ENCODE measurements at regions not wholly inside any gene's neighbourhood (a gene's known extent, or its start where the extent isn't known, plus 50 kb on each side); places are given as distances from the start of the nearest gene placed in this dataset.

DNA sequence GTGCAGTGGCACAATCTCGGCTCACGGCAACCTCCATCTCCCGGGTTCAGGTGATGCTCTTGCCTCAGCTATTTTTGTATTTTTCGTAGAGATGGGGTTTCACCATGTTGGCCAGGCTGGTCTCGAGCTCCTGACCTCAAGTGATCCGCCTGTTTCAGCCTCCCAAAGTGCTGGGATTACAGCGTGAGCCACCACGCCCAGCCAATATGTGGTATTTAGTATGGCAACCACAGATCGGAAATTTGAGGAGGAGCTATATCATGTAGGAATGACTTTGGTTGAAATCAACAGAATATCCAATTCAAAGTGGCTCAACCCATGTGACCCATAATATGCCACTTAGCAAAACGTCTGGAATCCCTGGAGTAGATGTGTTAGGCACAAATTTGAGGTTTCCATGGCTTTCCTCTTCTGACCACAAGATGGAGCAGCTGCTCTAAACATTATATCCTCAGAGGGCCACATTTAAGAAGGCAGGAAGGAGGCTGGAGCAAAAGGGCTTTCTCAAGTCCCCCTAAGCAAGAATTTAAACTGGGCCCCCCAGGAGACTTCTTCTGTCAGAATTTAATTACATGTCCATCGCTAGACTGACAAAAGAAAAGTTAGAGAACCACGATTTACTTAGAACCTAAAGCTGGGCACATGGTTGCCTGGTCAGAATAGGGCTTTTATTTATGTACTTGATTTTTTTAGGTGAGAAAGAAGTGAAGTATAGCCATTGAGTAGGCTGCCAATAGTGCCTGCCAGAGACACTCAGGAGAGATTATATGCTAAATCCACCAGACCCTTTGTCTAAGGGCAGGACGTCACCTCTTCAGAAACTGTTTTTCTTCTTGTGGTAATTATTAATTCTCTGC is 49.6 kb upstream of the ITSN2 start:
- 49 to 54% (median 50%) methylated on average over 13 of the region's 13 CpGs for WGBS, 3 donors
- no peak for FAIRE-seq

More for the DNA sequence above, 49.6 kb upstream of the ITSN2 start:
- Histone ChIP-seq H3K27me3 (ENCODE audit: control insufficient read depth in 3 of 3, insufficient read depth in 3 of 3, low read length in 3 of 3) (no peaks in the 10 kb centered on the region), H3K4me3 (ENCODE audit: low read depth in 1 of 3, low read length in 3 of 3) (no peak overlapping the region), H3K27ac (ENCODE audit: low read depth in 1 of 3, low read length in 2 of 3) (no peak overlapping the region), H3K4me1 (ENCODE audit: control insufficient read depth in 3 of 3, insufficient read depth in 2 of 3, low read depth in 1 of 3, low read length in 2 of 3) (no peaks in the 10 kb centered on the region), H3K36me3 (ENCODE audit: control insufficient read depth in 3 of 3, insufficient read depth in 2 of 3, low read depth in 1 of 3, low read length in 3 of 3) (no peaks in the 10 kb centered on the region), H3K9me3 (ENCODE audit: control insufficient read depth in 2 of 2, insufficient read depth in 1 of 2, low read depth in 1 of 2, low read length in 1 of 2) (no peaks in the 10 kb centered on the region)
- peak; percentile 71 to 77 for DNase-seq

Data from small intestine (tissue), 7 donors.